ENCODE measurements at regions not wholly inside any gene's neighbourhood (a gene's known extent, or its start where the extent isn't known, plus 50 kb on each side); places are given as distances from the start of the nearest gene placed in this dataset.

GRCh38 chr5:4097199-4097598 is 501.6 kb downstream of the IRX1 start:
- TF ChIP-seq, protein P1, sequence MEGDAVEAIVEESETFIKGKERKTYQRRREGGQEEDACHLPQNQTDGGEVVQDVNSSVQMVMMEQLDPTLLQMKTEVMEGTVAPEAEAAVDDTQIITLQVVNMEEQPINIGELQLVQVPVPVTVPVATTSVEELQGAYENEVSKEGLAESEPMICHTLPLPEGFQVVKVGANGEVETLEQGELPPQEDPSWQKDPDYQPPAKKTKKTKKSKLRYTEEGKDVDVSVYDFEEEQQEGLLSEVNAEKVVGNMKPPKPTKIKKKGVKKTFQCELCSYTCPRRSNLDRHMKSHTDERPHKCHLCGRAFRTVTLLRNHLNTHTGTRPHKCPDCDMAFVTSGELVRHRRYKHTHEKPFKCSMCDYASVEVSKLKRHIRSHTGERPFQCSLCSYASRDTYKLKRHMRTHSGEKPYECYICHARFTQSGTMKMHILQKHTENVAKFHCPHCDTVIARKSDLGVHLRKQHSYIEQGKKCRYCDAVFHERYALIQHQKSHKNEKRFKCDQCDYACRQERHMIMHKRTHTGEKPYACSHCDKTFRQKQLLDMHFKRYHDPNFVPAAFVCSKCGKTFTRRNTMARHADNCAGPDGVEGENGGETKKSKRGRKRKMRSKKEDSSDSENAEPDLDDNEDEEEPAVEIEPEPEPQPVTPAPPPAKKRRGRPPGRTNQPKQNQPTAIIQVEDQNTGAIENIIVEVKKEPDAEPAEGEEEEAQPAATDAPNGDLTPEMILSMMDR (IDR thresholded peaks at IDR 0.05): no peak

DNA sequence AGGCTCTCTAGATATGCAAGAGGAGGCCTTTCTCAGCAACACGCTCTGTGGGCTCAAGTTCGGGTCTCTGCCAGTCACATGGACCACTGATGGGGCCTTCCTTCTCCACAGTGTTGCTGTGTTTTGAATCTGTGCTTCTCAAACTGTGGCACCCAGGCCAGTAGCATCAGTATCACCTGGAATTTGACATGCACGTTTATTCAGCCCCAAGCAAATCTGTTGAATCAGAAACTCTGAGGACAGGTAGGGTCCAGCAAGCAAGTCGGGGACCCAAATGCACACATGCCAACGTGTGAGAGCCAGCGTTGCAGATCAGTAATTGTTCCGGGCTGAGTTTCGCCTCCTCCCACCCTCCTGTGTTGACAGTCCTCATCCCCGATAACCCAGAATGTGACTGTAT is 502.6 kb downstream of the IRX1 start:
- TF ChIP-seq, protein P1 (IDR thresholded peaks at IDR 0.05): no peak

DNA sequence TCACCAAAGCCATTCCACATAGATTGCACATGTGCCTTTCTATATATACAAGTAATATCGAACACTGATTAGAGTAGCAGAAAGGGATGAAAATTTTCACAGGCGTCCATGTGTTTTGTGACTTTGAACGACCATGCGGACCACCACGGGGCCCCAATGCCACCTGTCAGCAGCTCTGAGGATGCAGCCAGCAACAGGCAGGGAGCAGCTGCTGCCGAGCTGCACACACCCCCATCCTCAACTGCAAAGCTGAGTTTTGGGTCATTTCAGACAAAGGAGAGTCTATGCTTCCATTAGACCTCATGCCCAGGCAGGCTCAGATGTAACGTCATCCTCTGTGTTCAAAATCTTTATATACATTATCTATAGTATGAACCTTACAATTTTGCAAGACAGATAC is 503.8 kb downstream of the IRX1 start:
- TF ChIP-seq, protein P1 (IDR thresholded peaks at IDR 0.05): no peak

DNA sequence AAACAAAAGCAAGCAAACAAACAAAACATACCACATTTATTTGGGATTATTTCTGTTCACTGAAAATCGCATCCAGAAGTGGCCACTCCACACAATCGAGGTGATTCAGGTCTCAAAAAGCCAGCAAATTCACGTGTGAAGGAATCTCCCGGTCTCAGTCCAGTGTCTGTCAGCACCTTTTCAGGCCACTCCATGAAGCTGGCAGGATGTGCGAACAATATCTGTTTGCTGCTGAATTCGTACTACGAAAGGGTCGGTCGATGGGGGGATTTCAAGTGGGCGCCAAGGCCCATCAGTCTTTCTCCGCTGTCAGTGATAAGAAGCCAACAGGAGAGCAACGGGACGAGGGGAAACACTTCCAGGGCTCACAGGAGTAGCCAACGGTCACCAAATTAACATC is 505.1 kb downstream of the IRX1 start:
- TF ChIP-seq, protein P1 (IDR thresholded peaks at IDR 0.05): no peak

DNA sequence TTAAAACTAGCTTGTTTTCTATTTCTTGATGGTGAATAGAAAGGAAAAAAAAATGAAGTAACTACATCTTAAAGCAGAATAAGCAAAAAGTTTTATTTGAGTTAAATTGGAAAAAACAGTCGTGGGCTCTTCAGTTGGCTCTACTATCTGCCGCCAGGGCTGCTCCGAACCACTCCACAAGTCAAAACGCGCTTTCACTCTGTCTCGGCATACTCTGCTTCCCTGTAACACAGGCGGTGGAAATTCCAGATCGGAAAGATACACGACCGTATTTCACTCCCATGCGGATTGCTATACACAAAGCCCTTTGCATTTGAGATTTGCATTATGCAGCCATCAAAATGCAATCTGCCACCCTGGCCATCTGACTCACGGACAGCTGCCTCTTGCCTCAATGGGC is 505.6 kb downstream of the IRX1 start:
- TF ChIP-seq, protein P1 (IDR thresholded peaks at IDR 0.05): no peak

- TF ChIP-seq, protein P1 (IDR thresholded peaks at IDR 0.05): no peak
Observed at GRCh38 chr5:4104831-4105597, 509.4 kb downstream of the IRX1 start.

- TF ChIP-seq, protein P1 (IDR thresholded peaks at IDR 0.05): no peak
Observed at GRCh38 chr5:4108690-4109089, 513.1 kb downstream of the IRX1 start.

- TF ChIP-seq, protein P1 (IDR thresholded peaks at IDR 0.05): no peak
Observed at GRCh38 chr5:4113426-4113825, 517.8 kb downstream of the IRX1 start.

Data from LNCAP (cell line).